ENCODE measurements at regions not wholly inside any gene's neighbourhood (a gene's known extent, or its start where the extent isn't known, plus 50 kb on each side); places are given as distances from the start of the nearest gene placed in this dataset.

DNA sequence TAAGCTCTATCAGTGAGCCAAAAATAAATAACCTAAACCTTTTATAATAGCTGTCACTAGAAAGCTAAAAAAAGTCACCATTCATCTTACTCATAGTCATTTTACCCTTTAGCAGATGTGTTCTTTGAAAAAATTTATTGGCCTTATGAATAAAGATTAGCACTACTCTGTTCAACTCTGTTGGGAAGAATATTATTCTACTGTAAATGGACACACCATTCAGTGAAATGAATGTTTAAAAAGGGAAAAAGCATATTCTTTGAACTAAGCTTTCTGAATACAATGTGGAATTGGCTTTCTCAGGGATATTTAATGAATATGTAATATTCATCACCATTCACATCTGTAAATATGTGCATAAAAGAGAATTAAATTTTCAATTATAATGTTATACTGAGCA, 422.0 kb downstream of the CBLN2 start:
- TF ChIP-seq, protein P1, sequence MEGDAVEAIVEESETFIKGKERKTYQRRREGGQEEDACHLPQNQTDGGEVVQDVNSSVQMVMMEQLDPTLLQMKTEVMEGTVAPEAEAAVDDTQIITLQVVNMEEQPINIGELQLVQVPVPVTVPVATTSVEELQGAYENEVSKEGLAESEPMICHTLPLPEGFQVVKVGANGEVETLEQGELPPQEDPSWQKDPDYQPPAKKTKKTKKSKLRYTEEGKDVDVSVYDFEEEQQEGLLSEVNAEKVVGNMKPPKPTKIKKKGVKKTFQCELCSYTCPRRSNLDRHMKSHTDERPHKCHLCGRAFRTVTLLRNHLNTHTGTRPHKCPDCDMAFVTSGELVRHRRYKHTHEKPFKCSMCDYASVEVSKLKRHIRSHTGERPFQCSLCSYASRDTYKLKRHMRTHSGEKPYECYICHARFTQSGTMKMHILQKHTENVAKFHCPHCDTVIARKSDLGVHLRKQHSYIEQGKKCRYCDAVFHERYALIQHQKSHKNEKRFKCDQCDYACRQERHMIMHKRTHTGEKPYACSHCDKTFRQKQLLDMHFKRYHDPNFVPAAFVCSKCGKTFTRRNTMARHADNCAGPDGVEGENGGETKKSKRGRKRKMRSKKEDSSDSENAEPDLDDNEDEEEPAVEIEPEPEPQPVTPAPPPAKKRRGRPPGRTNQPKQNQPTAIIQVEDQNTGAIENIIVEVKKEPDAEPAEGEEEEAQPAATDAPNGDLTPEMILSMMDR (conservative IDR thresholded peaks at IDR 0.05 in 1 of 2, IDR thresholded peaks at IDR 0.05 in 1 of 2; ENCODE audit: extremely low read depth in 1 of 2, insufficient read depth in 1 of 2, low read depth in 1 of 2, low read length in 2 of 2), result no peak
- no peak for TF ChIP-seq EZH2 (IDR thresholded peaks at IDR 0.05; ENCODE audit: borderline replicate concordance, low read length)

Measured in mammary epithelial cell (primary cell).